HEK293T (cell line): ENCODE measurements at regions not wholly inside any gene's neighbourhood (a gene's known extent, or its start where the extent isn't known, plus 50 kb on each side); places are given as distances from the start of the nearest gene placed in this dataset.

Experiments
- CTCF ChIA-PET: fragments of 350-600 bp; formaldehyde crosslinking; extraction: SDS; loops from one replicate; lab custom pipeline; 2021; ENCODE audit warnings: antibody characterized with exemption, inconsistent platforms; lab: Yijun Ruan, JAX
- POLR2A ChIA-PET: fragments of 350-600 bp; formaldehyde crosslinking; extraction: SDS; loops from one replicate; lab custom pipeline; 2020; ENCODE audit warnings: antibody characterized with exemption, inconsistent platforms; lab: Yijun Ruan, JAX
- DNase-seq: peaks from one replicate; pipeline ENCODE4 v3.0.0; 2012; ENCODE audit warnings: mixed read lengths; ENCODE audit errors: extremely low spot score
- ARNT ChIP-seq: fragments of 450-650 bp; IDR thresholded peaks from 2 replicates; pipeline ENCODE4 v1.6.1; 2017; ENCODE audit warnings: mild to moderate bottlenecking
- BHLHE40 ChIP-seq: fragments of 450-650 bp; IDR thresholded peaks from 2 replicates; pipeline ENCODE4 v1.6.1; 2016; ENCODE audit warnings: mild to moderate bottlenecking, moderate library complexity, borderline replicate concordance
- CTBP1 ChIP-seq: fragments of 450-650 bp; IDR thresholded peaks from 2 replicates; pipeline ENCODE4 v1.6.1; 2016; ENCODE audit warnings: borderline replicate concordance
- ELF4 ChIP-seq: fragments of 450-650 bp; IDR thresholded peaks from 2 replicates; pipeline ENCODE4 v1.6.1; 2017; ENCODE audit warnings: antibody characterized with exemption
- FOXA1 ChIP-seq: fragments of 450-650 bp; IDR thresholded peaks from 2 replicates; pipeline ENCODE4 v1.6.1; 2016; ENCODE audit warnings: mild to moderate bottlenecking
- FOXK2 ChIP-seq: fragments of 450-650 bp; IDR thresholded peaks from 2 replicates; pipeline ENCODE4 v1.6.1; 2016; ENCODE audit warnings: mild to moderate bottlenecking
- FOXM1 ChIP-seq: fragments of 450-650 bp; IDR thresholded peaks from 2 replicates; pipeline ENCODE4 v1.6.1; 2017; ENCODE audit warnings: mild to moderate bottlenecking, borderline replicate concordance
- HDGF ChIP-seq: fragments of 450-650 bp; IDR thresholded peaks from 2 replicates; pipeline ENCODE4 v1.6.1; 2017; ENCODE audit warnings: antibody characterized with exemption, borderline replicate concordance
- L3MBTL2 ChIP-seq: fragments of 450-650 bp; conservative IDR thresholded peaks from 2 replicates; pipeline ENCODE4 v1.6.1; 2016; ENCODE audit warnings: mild to moderate bottlenecking
- LEF1 ChIP-seq: fragments of 450-650 bp; IDR thresholded peaks from 2 replicates; pipeline ENCODE4 v1.6.1; 2017; ENCODE audit warnings: mild to moderate bottlenecking, borderline replicate concordance
- NFRKB ChIP-seq: fragments of 450-650 bp; IDR thresholded peaks from 2 replicates; pipeline ENCODE4 v1.6.1; 2016; ENCODE audit warnings: mild to moderate bottlenecking, moderate library complexity
- PKNOX1 ChIP-seq: fragments of 450-650 bp; IDR thresholded peaks from 2 replicates; pipeline ENCODE4 v1.6.1; 2016
- SP1 ChIP-seq: fragments of 450-650 bp; IDR thresholded peaks from 2 replicates; pipeline ENCODE4 v1.6.1; 2017
- SUZ12 ChIP-seq: fragments of 450-650 bp; IDR thresholded peaks from 2 replicates; pipeline ENCODE4 v1.6.1; 2016; ENCODE audit warnings: mild to moderate bottlenecking
- TARDBP ChIP-seq: fragments of 450-650 bp; IDR thresholded peaks from 2 replicates; pipeline ENCODE4 v1.6.1; 2016
- ZNF384 ChIP-seq: fragments of 450-650 bp; IDR thresholded peaks from 2 replicates; pipeline ENCODE4 v1.6.1; 2016

- TF ChIP-seq FOXK2 (no peak), CTBP1 (no peak), HDGF (no peak), LEF1 (no peak), PKNOX1 (no peak), TARDBP (no peak), ZNF384 (no peak), L3MBTL2 (no peak), SUZ12 (no peak), SP1 (no peak), ARNT (no peak), NFRKB (no peak), BHLHE40 (no peak), ELF4 (no peak)
- no peak for DNase-seq
- ChIA-PET POLR2A (no interaction called here), CTCF (no interaction called here)
These were observed 57.8 kb upstream of the SHANK2 start for GRCh38 chr11:71310184-71310583.

GRCh38 chr11:71309611-71310010, 57.2 kb upstream of the SHANK2 start:
- DNase-seq = no peak
- ChIA-PET POLR2A (no interaction called here), CTCF (no interaction called here)
- TF ChIP-seq SUZ12 (no peak), SP1 (no peak), CTBP1 (no peak), TARDBP (no peak), NFRKB (no peak), L3MBTL2 (no peak)

GRCh38 chr11:71309181-71309580, 56.8 kb upstream of the SHANK2 start:
- DNase-seq = no peak
- TF ChIP-seq TARDBP (no peak), SUZ12 (no peak), FOXM1 (no peak), BHLHE40 (no peak), ELF4 (no peak), SP1 (no peak), FOXA1 (no peak), FOXK2 (no peak), L3MBTL2 (no peak)
- ChIA-PET CTCF (no interaction called here), POLR2A (no interaction called here)

GRCh38 chr11:71307811-71308645, 55.7 kb upstream of the SHANK2 start:
- CTCF ChIA-PET = no interaction called here
- TF ChIP-seq L3MBTL2 (no peak), LEF1 (no peak), SUZ12 (no peak), FOXM1 (no peak), SP1 (no peak), PKNOX1 (no peak), NFRKB (no peak), TARDBP (no peak), CTBP1 (no peak), HDGF (no peak), ELF4 (no peak), FOXA1 (no peak), FOXK2 (no peak), ARNT (no peak), ZNF384 (no peak)
- DNase-seq = no peak
- POLR2A ChIA-PET = no interaction called here

- TF ChIP-seq TARDBP (no peak), LEF1 (no peak), L3MBTL2 (no peak), FOXK2 (no peak), ZNF384 (no peak), FOXM1 (no peak), SP1 (no peak), BHLHE40 (no peak), NFRKB (no peak), CTBP1 (no peak), ARNT (no peak)
- DNase-seq = no peak
- CTCF ChIA-PET = no interaction called here
These were observed 53.2 kb upstream of the SHANK2 start for GRCh38 chr11:71305451-71306125.

GRCh38 chr11:71305041-71305440, 52.7 kb upstream of the SHANK2 start:
- TF ChIP-seq HDGF = no peak
- no peak for TF ChIP-seq ZNF384
- TF ChIP-seq CTBP1 = no peak
- no peak for TF ChIP-seq L3MBTL2
- no peak for TF ChIP-seq ARNT
- no peak for TF ChIP-seq SUZ12
- no peak for TF ChIP-seq FOXA1
- DNase-seq = no peak
- ChIA-PET POLR2A (no interaction called here), CTCF (no interaction called here)

More at GRCh38 chr11:71305451-71306125, 53.2 kb upstream of the SHANK2 start:
- POLR2A ChIA-PET = no interaction called here
